GM18951 (cell line): ENCODE measurements at regions not wholly inside any gene's neighbourhood (a gene's known extent, or its start where the extent isn't known, plus 50 kb on each side); places are given as distances from the start of the nearest gene placed in this dataset.
"Not testable (repeated sequence)": the region's sequence is repeated elsewhere in the genome, so short reads cannot be mapped to it uniquely, and the experiment has no call there.

Experiments
- POLR2A ChIP-seq: IDR thresholded peaks from 4 replicates; pipeline ENCODE4 v1.6.1; 2011; ENCODE audit warnings: mild to moderate bottlenecking; ENCODE audit not compliant: insufficient read length, insufficient read depth; ENCODE audit errors: extremely low read depth
- in situ Hi-C: fragments of 300-500 bp; cut with MboI; formaldehyde crosslinking; loops from one replicate; pipeline ENCODE4 v1.12.0; 2022; ENCODE audit warnings: low sequenced_read_pairs, mixed read lengths, inconsistent platforms; ENCODE audit not compliant: unreplicated experiment

DNA sequence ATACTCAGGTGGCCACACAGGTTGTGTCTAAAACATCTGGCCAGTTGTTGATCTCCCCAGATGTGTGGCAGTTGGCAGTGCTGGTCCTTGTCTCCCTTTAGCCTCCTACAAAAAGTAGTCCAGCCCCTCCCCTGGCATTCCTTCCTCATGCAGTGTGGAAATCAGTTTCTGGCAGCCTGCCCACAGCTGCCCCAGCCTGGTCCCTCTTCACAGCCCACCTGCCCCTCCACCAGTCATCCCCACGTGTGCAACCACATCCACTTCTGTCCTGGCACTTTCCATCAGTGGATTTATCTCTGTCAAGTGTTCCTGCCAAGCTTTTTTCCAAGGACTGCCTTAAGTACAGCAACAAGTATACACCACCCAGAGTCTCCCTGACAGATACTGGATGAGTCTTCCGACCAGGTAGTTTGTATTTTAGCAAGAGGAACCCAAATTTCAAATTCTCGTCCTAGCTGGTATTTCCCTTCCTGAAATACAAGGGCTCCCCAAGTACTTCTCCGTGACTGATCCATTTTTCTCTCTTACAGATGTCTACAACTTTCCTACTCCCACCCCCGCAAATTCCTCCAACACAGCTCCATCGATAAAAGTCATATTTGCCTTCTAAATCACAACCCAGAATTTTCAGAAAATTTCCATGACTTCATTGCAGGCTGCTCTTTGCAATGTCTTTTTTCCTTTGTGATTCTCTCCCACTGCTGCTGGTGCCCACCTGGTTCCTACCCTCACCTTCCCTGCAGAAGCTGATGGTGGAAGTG lies 313.5 kb downstream of the FOXO1 start:
- TF ChIP-seq POLR2A, result no peak
- in situ Hi-C loops, result no loop called here

DNA sequence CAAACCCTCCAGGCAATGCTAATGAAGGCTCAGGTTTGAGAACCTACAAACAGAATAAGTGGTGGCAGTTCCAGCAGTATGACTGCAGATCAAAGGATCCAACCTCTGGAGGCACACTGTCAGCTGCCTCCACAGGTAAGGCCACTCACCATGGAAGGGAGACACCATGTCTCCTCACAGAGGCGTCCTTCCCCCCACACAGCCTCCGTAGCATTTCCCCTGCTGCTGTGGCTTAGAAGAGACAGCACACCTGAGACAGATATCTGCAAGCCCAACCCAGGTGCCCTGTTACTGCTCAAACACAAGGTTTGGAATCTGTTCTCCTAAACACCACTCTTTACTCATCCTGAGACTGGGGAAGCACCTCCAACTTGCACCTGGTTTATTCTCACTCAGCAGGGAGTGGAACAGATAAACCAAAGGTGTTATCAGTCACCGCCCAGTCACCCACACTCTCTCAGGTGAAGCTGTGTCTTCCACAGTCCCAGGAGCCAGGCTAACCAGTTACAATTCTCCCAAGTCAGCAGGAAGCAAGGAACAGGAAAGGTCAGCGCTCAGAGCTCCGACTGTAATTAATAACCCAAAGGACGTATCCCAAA lies 311.2 kb downstream of the FOXO1 start:
- no peak for TF ChIP-seq POLR2A

DNA sequence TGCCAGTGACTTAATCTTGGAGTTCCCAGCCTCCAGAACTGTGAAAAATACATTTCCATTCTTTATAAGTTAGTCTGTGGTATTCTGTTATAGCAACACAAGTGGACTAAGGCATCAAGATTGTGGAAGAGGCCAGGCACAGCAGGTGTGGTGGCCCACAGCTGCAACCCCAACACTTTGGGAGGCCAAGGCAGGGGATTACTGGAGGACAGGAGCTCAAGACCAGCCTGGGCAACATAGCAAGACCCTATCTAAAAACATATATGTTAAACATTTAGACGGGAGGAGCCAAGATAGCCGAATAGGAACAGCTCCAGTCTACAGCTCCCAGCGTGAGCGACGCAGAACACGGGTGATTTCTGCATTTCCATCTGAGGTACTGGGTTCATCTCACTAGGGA lies 310.4 kb downstream of the FOXO1 start:
- TF ChIP-seq POLR2A, result no peak
- in situ Hi-C loops, result no loop called here

More for the DNA sequence above, 311.2 kb downstream of the FOXO1 start:
- in situ Hi-C loops, result no loop called here

GRCh38 chr13:40356458-40356857 lies 310.0 kb downstream of the FOXO1 start:
- in situ Hi-C loops, result not testable (repeated sequence)

GRCh38 chr13:40362502-40362901 lies 303.9 kb downstream of the FOXO1 start:
- no peak for TF ChIP-seq POLR2A
- in situ Hi-C loops, result no loop called here

GRCh38 chr13:40363653-40364052 lies 302.8 kb downstream of the FOXO1 start:
- in situ Hi-C loops, result no loop called here

GRCh38 chr13:40366119-40366518 lies 300.3 kb downstream of the FOXO1 start:
- no peak for TF ChIP-seq POLR2A
- in situ Hi-C loops, result no loop called here

More at GRCh38 chr13:40363653-40364052, 302.8 kb downstream of the FOXO1 start:
- TF ChIP-seq POLR2A, result no peak

DNA sequence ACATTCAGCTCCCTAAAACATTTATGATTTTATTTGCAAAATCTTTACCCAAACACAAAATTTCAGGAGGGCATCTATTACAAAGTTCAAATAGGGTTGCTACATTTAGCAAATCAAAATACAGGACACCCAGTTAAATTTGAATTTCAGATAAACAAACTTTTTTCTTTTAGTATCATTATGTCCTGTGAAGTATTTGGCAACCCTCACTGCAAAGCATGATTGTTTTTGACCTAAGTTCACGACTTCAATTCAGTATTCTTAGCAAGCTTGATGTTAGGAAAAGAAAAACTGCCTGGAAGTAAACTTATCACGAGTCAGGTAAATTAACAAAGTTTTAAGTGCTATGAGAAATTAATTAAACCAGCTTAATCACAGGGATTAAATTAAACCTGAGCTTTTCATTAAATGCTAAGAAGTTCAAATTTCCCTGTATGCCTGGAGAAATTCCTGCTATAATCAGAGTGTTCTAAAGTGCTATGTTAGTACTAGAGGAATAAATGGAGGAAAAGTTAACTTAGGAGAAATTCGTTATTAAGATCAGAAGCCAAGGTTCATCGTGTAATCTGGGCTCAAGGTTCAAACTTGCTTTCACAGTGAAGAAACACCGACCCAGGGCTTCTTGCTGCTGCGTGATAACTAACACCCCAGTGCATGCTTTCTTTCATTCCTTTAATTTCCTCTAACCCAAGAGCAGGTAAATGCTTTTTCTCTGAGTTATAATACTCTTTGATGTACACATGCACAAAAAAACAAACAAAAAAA lies 298.1 kb downstream of the FOXO1 start:
- TF ChIP-seq POLR2A, result no peak
- in situ Hi-C loops, result no loop called here

DNA sequence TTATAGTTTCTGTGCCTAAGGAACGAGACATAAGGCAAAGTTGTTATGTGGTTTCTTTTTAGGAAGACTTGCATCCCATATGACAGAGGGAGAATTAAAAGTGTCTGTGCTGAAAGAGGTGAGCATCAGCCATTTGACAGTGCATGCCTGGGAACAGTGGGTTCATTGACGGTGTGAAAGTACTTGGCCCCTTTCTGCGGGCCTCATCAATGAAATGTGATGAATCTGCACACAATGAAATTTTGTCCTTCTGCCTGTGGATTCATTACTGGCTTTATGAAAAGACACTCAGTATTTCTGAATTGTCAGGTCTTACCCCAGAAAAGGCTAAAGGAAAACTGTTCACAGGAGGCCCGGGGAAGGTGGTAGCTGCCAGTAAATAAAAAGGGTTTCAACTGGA lies 295.8 kb downstream of the FOXO1 start:
- in situ Hi-C loops, result no loop called here

DNA sequence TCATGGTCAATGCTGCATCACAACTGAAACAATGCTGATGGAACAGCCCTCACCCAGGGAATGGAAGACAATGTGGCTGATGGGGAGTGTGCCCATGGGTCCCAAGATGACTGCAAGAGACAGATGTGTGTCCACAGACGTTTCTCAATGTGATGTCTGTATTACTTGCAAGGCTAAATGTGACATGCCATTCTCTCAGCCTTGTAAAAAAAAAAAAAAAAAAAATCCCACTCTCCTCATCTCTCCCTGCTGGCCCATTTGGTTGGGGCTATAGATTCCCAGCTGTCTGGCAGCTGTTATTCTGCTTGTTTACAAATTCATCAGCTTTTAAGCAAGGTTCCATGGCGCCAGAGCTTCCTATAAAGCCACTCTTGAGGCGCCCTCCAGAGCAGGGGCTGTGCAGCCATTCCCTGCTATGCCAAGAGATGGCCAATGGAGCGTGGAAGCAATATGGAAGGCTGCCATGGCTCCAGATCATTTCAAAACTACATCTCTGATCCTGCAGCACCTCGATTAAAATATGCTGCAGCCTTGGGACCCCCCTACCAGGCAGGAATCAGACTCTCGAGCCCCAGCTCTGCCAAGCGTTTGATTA lies 294.8 kb downstream of the FOXO1 start:
- in situ Hi-C loops, result no loop called here
- TF ChIP-seq POLR2A, result no peak

More for the DNA sequence above, 295.8 kb downstream of the FOXO1 start:
- no peak for TF ChIP-seq POLR2A

- in situ Hi-C loops, result not testable (repeated sequence)
Measured at GRCh38 chr13:40373608-40374007, 292.8 kb downstream of the FOXO1 start.

GRCh38 chr13:40375489-40376171 lies 290.8 kb downstream of the FOXO1 start:
- no peak for TF ChIP-seq POLR2A
- in situ Hi-C loops, result no loop called here

GRCh38 chr13:40376296-40376849 lies 290.1 kb downstream of the FOXO1 start:
- in situ Hi-C loops, result no loop called here
- no peak for TF ChIP-seq POLR2A
